ENCODE measurements at regions not wholly inside any gene's neighbourhood (a gene's known extent, or its start where the extent isn't known, plus 50 kb on each side); places are given as distances from the start of the nearest gene placed in this dataset.
"Not testable (repeated sequence)": the region's sequence is repeated elsewhere in the genome, so short reads cannot be mapped to it uniquely, and the experiment has no call there.

- H3K9me3 ChIP-seq (ENCODE audit: low read length), result no peaks in the 10 kb centered on the region
- H3K27ac Mint-ChIP-seq, result no peak overlapping the region
- ChIA-PET POLR2A (no interaction called here), CTCF (no interaction called here)
- H3K4me3 Mint-ChIP-seq, result no peak overlapping the region
- no peak for DNase-seq
- peaks cover 4 to 15% (median 6%) of the 10 kb centered on the region in 5 donors for H3K9me3 Mint-ChIP-seq
- no peaks in the 10 kb centered on the region for H3K4me1 Mint-ChIP-seq
- H3K36me3 ChIP-seq (ENCODE audit: insufficient read depth, low read length), result no peaks in the 10 kb centered on the region
- H3K27me3 ChIP-seq (ENCODE audit: insufficient read depth, low read length, poor library complexity, severe bottlenecking), result no peaks in the 10 kb centered on the region
- H3K4me3 ChIP-seq (ENCODE audit: low read length), result no peak overlapping the region
- H3K36me3 Mint-ChIP-seq, result no peaks in the 10 kb centered on the region
- H3K27me3 Mint-ChIP-seq, result no peaks in the 10 kb centered on the region
- H3K27ac ChIP-seq (ENCODE audit: low read depth, low read length), result no peak overlapping the region
- H3K4me1 ChIP-seq (ENCODE audit: insufficient read depth, low read length), result no peaks in the 10 kb centered on the region
These were observed 502.1 kb downstream of the NFIB start for GRCh38 chr9:13811876-13812275.

GRCh38 chr9:13810510-13810909, 503.4 kb downstream of the NFIB start:
- no peaks in the 10 kb centered on the region for H3K36me3 ChIP-seq (ENCODE audit: insufficient read depth, low read length)
- Mint-ChIP-seq H3K9me3 (peaks cover 4 to 18% (median 6%) of the 10 kb centered on the region in 5 donors), H3K4me1 (no peaks in the 10 kb centered on the region), H3K27me3 (no peaks in the 10 kb centered on the region), H3K27ac (peak overlapping the region in 1 of 8 donors; percentile 23), H3K36me3 (no peaks in the 10 kb centered on the region), H3K4me3 (no peak overlapping the region)
- no peaks in the 10 kb centered on the region for H3K27me3 ChIP-seq (ENCODE audit: insufficient read depth, low read length, poor library complexity, severe bottlenecking)
- no peaks in the 10 kb centered on the region for H3K4me1 ChIP-seq (ENCODE audit: insufficient read depth, low read length)
- no peaks in the 10 kb centered on the region for H3K9me3 ChIP-seq (ENCODE audit: low read length)
- ChIA-PET POLR2A (no interaction called here), CTCF (no interaction called here)
- H3K27ac ChIP-seq (ENCODE audit: low read depth, low read length), result no peak overlapping the region
- no peak for DNase-seq
- no peak overlapping the region for H3K4me3 ChIP-seq (ENCODE audit: low read length)

GRCh38 chr9:13809401-13809800, 504.5 kb downstream of the NFIB start:
- DNase-seq, result no peak
- Mint-ChIP-seq H3K27me3 (no peaks in the 10 kb centered on the region), H3K9me3 (peaks cover 2 to 14% (median 4%) of the 10 kb centered on the region in 5 donors), H3K36me3 (no peaks in the 10 kb centered on the region), H3K4me3 (no peak overlapping the region), H3K27ac (no peak overlapping the region), H3K4me1 (no peaks in the 10 kb centered on the region)
- H3K27me3 ChIP-seq (ENCODE audit: insufficient read depth, low read length, poor library complexity, severe bottlenecking), result no peaks in the 10 kb centered on the region
- POLR2A ChIA-PET, result no interaction called here
- no peaks in the 10 kb centered on the region for H3K36me3 ChIP-seq (ENCODE audit: insufficient read depth, low read length)
- no peak overlapping the region for H3K27ac ChIP-seq (ENCODE audit: low read depth, low read length)
- H3K9me3 ChIP-seq (ENCODE audit: low read length), result no peaks in the 10 kb centered on the region
- no peaks in the 10 kb centered on the region for H3K4me1 ChIP-seq (ENCODE audit: insufficient read depth, low read length)
- CTCF ChIA-PET, result no interaction called here
- no peak overlapping the region for H3K4me3 ChIP-seq (ENCODE audit: low read length)

GRCh38 chr9:13807118-13807517, 506.8 kb downstream of the NFIB start:
- ChIA-PET CTCF (no interaction called here), POLR2A (no interaction called here)
- H3K27me3 Mint-ChIP-seq, result no peaks in the 10 kb centered on the region
- Histone ChIP-seq H3K27me3 (ENCODE audit: insufficient read depth, low read length, poor library complexity, severe bottlenecking) (no peaks in the 10 kb centered on the region), H3K27ac (ENCODE audit: low read depth, low read length) (no peak overlapping the region), H3K36me3 (ENCODE audit: insufficient read depth, low read length) (no peaks in the 10 kb centered on the region), H3K4me3 (ENCODE audit: low read length) (no peak overlapping the region), H3K9me3 (ENCODE audit: low read length) (no peaks in the 10 kb centered on the region), H3K4me1 (ENCODE audit: insufficient read depth, low read length) (no peaks in the 10 kb centered on the region)
- no peaks in the 10 kb centered on the region for H3K36me3 Mint-ChIP-seq
- no peaks in the 10 kb centered on the region for H3K4me1 Mint-ChIP-seq
- H3K4me3 Mint-ChIP-seq, result no peak overlapping the region
- peaks cover 2 to 16% (median 7%) of the 10 kb centered on the region in 5 donors for H3K9me3 Mint-ChIP-seq
- DNase-seq, result no peak
- H3K27ac Mint-ChIP-seq, result no peak overlapping the region

- CTCF ChIA-PET, result no interaction called here
- H3K27ac ChIP-seq (ENCODE audit: low read depth, low read length), result no peak overlapping the region
These were observed 507.2 kb downstream of the NFIB start for GRCh38 chr9:13806714-13807113.

GRCh38 chr9:13805546-13805945, 508.4 kb downstream of the NFIB start:
- Mint-ChIP-seq H3K36me3 (no peaks in the 10 kb centered on the region), H3K27me3 (no peaks in the 10 kb centered on the region), H3K27ac (no peak overlapping the region), H3K4me1 (no peaks in the 10 kb centered on the region), H3K4me3 (no peak overlapping the region), H3K9me3 (peaks cover 2 to 16% (median 7%) of the 10 kb centered on the region in 5 donors)
- no peak for DNase-seq
- Histone ChIP-seq H3K36me3 (ENCODE audit: insufficient read depth, low read length) (no peaks in the 10 kb centered on the region), H3K27me3 (ENCODE audit: insufficient read depth, low read length, poor library complexity, severe bottlenecking) (no peaks in the 10 kb centered on the region), H3K4me3 (ENCODE audit: low read length) (no peak overlapping the region), H3K9me3 (ENCODE audit: low read length) (no peaks in the 10 kb centered on the region), H3K27ac (ENCODE audit: low read depth, low read length) (no peak overlapping the region), H3K4me1 (ENCODE audit: insufficient read depth, low read length) (no peaks in the 10 kb centered on the region)
- POLR2A ChIA-PET, result no interaction called here
- CTCF ChIA-PET, result no interaction called here

More at GRCh38 chr9:13806714-13807113, 507.2 kb downstream of the NFIB start:
- no peak for DNase-seq
- H3K27ac Mint-ChIP-seq, result no peak overlapping the region
- POLR2A ChIA-PET, result no interaction called here
- no peaks in the 10 kb centered on the region for H3K36me3 ChIP-seq (ENCODE audit: insufficient read depth, low read length)
- no peak overlapping the region for H3K4me3 Mint-ChIP-seq
- H3K4me3 ChIP-seq (ENCODE audit: low read length), result no peak overlapping the region
- H3K4me1 ChIP-seq (ENCODE audit: insufficient read depth, low read length), result no peaks in the 10 kb centered on the region
- H3K36me3 Mint-ChIP-seq, result no peaks in the 10 kb centered on the region
- peaks cover 2 to 16% (median 7%) of the 10 kb centered on the region in 5 donors for H3K9me3 Mint-ChIP-seq
- H3K9me3 ChIP-seq (ENCODE audit: low read length), result no peaks in the 10 kb centered on the region
- no peaks in the 10 kb centered on the region for H3K4me1 Mint-ChIP-seq
- H3K27me3 ChIP-seq (ENCODE audit: insufficient read depth, low read length, poor library complexity, severe bottlenecking), result no peaks in the 10 kb centered on the region
- no peaks in the 10 kb centered on the region for H3K27me3 Mint-ChIP-seq

GRCh38 chr9:13804532-13804931, 509.4 kb downstream of the NFIB start:
- no peak overlapping the region for H3K4me3 Mint-ChIP-seq
- Histone ChIP-seq H3K27ac (ENCODE audit: low read depth, low read length) (no peak overlapping the region), H3K9me3 (ENCODE audit: low read length) (no peaks in the 10 kb centered on the region), H3K4me3 (ENCODE audit: low read length) (no peak overlapping the region), H3K4me1 (ENCODE audit: insufficient read depth, low read length) (no peaks in the 10 kb centered on the region), H3K27me3 (ENCODE audit: insufficient read depth, low read length, poor library complexity, severe bottlenecking) (no peaks in the 10 kb centered on the region), H3K36me3 (ENCODE audit: insufficient read depth, low read length) (no peaks in the 10 kb centered on the region)
- no peaks in the 10 kb centered on the region for H3K4me1 Mint-ChIP-seq
- peaks cover 2 to 16% (median 7%) of the 10 kb centered on the region in 5 donors for H3K9me3 Mint-ChIP-seq
- no peaks in the 10 kb centered on the region for H3K27me3 Mint-ChIP-seq
- POLR2A ChIA-PET, result no interaction called here
- H3K36me3 Mint-ChIP-seq, result no peaks in the 10 kb centered on the region
- no peak for DNase-seq
- no peak overlapping the region for H3K27ac Mint-ChIP-seq
- CTCF ChIA-PET, result no interaction called here

GRCh38 chr9:13800776-13801175, 513.2 kb downstream of the NFIB start:
- CTCF ChIA-PET, result no interaction called here
- Histone ChIP-seq H3K27me3 (ENCODE audit: insufficient read depth, low read length, poor library complexity, severe bottlenecking) (no peaks in the 10 kb centered on the region), H3K9me3 (ENCODE audit: low read length) (no peaks in the 10 kb centered on the region), H3K4me3 (ENCODE audit: low read length) (no peak overlapping the region), H3K4me1 (ENCODE audit: insufficient read depth, low read length) (no peaks in the 10 kb centered on the region), H3K36me3 (ENCODE audit: insufficient read depth, low read length) (no peaks in the 10 kb centered on the region), H3K27ac (ENCODE audit: low read depth, low read length) (no peak overlapping the region)
- no peaks in the 10 kb centered on the region for H3K36me3 Mint-ChIP-seq
- no peaks in the 10 kb centered on the region for H3K4me1 Mint-ChIP-seq
- peaks cover 0 to 15% (median 6%) of the 10 kb centered on the region in 5 donors for H3K9me3 Mint-ChIP-seq
- no peaks in the 10 kb centered on the region for H3K27me3 Mint-ChIP-seq
- DNase-seq, result no peak
- POLR2A ChIA-PET, result no interaction called here
- H3K27ac Mint-ChIP-seq, result no peak overlapping the region
- H3K4me3 Mint-ChIP-seq, result no peak overlapping the region

GRCh38 chr9:13797701-13798100, 516.2 kb downstream of the NFIB start:
- H3K27ac ChIP-seq (ENCODE audit: low read depth, low read length); H3K27me3 ChIP-seq (ENCODE audit: insufficient read depth, low read length, poor library complexity, severe bottlenecking); H3K4me1 Mint-ChIP-seq; POLR2A ChIA-PET; H3K4me3 Mint-ChIP-seq; H3K4me3 ChIP-seq (ENCODE audit: low read length); H3K27me3 Mint-ChIP-seq; CTCF ChIA-PET; H3K9me3 ChIP-seq (ENCODE audit: low read length); H3K4me1 ChIP-seq (ENCODE audit: insufficient read depth, low read length); H3K36me3 Mint-ChIP-seq; H3K36me3 ChIP-seq (ENCODE audit: insufficient read depth, low read length); DNase-seq; H3K27ac Mint-ChIP-seq: not testable (repeated sequence)
- H3K9me3 Mint-ChIP-seq, result peaks cover 14 to 28% (median 20%) of the 10 kb centered on the region in 5 donors

All from CD8-positive, alpha-beta memory T cell (primary cell).